Hepatocyte (in vitro differentiated cells): ENCODE measurements at regions not wholly inside any gene's neighbourhood (a gene's known extent, or its start where the extent isn't known, plus 50 kb on each side); places are given as distances from the start of the nearest gene placed in this dataset.

ENCODE experiments used
- CTCF ChIP-seq: fragments of 200-600 bp; sonication (generic); IDR thresholded peaks from 2 replicates; pipeline ENCODE4 v1.5.1; 2016; ENCODE audit warnings: antibody characterized with exemption, mild to moderate bottlenecking; ENCODE audit not compliant: poor library complexity
- EZH2 ChIP-seq: fragments of 200-600 bp; sonication (generic); IDR thresholded peaks from 2 replicates; pipeline ENCODE4 v1.6.1; 2016; ENCODE audit warnings: antibody characterized with exemption, mild to moderate bottlenecking, borderline replicate concordance
- EZH2phosphoT487 ChIP-seq: fragments of 200-600 bp; sonication (generic); IDR thresholded peaks from one replicate; pipeline ENCODE4 v1.6.1; 2018; ENCODE audit warnings: antibody characterized with exemption, mild to moderate bottlenecking, low read depth, moderate library complexity; ENCODE audit not compliant: unreplicated experiment, severe bottlenecking

- TF ChIP-seq CTCF (no peak), EZH2phosphoT487 (no peak), EZH2 (no peak)
Observed at GRCh38 chr12:125205386-125205785, 140.2 kb downstream of the AACS start.
